ENCODE measurements at regions not wholly inside any gene's neighbourhood (a gene's known extent, or its start where the extent isn't known, plus 50 kb on each side); places are given as distances from the start of the nearest gene placed in this dataset.
"Not testable (repeated sequence)": the region's sequence is repeated elsewhere in the genome, so short reads cannot be mapped to it uniquely, and the experiment has no call there.

DNA sequence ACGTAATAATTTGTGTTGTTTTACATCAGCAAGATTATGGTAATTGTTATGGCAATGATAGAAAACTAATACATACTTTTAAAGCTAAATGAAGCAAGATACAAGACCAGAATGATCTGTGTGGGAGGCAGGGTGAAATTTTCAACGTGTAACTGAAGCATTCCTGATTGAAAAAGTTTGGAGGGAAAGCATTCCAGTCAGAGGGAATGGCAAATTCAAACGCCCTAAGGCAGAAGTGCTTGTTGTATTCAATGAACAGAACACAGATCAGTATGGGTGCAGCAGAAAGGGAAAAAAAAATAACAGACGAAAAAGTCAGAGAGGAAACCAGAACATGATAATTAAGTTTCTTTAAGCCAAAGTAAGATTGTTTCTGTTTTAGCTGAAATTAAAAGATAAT, 928.5 kb upstream of the SLITRK1 start:
- no peaks in the 10 kb centered on the region for H3K9me3 Mint-ChIP-seq
- no peaks in the 10 kb centered on the region for H3K27me3 Mint-ChIP-seq (ENCODE audit: low read depth)
- H3K27ac Mint-ChIP-seq = no peak overlapping the region
- H3K4me1 Mint-ChIP-seq (ENCODE audit: low read depth) = no peaks in the 10 kb centered on the region
- no peak overlapping the region for H3K4me3 Mint-ChIP-seq
- H3K36me3 Mint-ChIP-seq (ENCODE audit: insufficient read depth in 2 of 2) = no peaks in the 10 kb centered on the region
- DNase-seq (no peak), ATAC-seq (replicated peaks in 1 of 2) (no peak)

GRCh38 chr13:84802073-84802472, 919.8 kb upstream of the SLITRK1 start:
- DNase-seq = no peak
- no peak overlapping the region for H3K27ac Mint-ChIP-seq
- no peak for ATAC-seq (replicated peaks in 1 of 2)

GRCh38 chr13:84784443-84785153, 902.3 kb upstream of the SLITRK1 start:
- DNase-seq (no peak), ATAC-seq (replicated peaks in 1 of 2) (no peak)
- H3K9me3 Mint-ChIP-seq = peaks cover 8 to 11% of the 10 kb centered on the region in 2 donors
- H3K4me3 Mint-ChIP-seq = no peak overlapping the region
- no peak overlapping the region for H3K27ac Mint-ChIP-seq
- H3K27me3 Mint-ChIP-seq (ENCODE audit: low read depth) = no peaks in the 10 kb centered on the region
- H3K36me3 Mint-ChIP-seq (ENCODE audit: insufficient read depth in 2 of 2) = peaks cover 0 to 2% of the 10 kb centered on the region in 2 donors
- no peaks in the 10 kb centered on the region for H3K4me1 Mint-ChIP-seq (ENCODE audit: low read depth)

More at GRCh38 chr13:84802073-84802472, 919.8 kb upstream of the SLITRK1 start:
- Mint-ChIP-seq H3K36me3 (ENCODE audit: insufficient read depth in 2 of 2) (no peaks in the 10 kb centered on the region), H3K4me1 (ENCODE audit: low read depth) (no peaks in the 10 kb centered on the region), H3K4me3 (no peak overlapping the region), H3K9me3 (no peaks in the 10 kb centered on the region), H3K27me3 (ENCODE audit: low read depth) (no peaks in the 10 kb centered on the region)

DNA sequence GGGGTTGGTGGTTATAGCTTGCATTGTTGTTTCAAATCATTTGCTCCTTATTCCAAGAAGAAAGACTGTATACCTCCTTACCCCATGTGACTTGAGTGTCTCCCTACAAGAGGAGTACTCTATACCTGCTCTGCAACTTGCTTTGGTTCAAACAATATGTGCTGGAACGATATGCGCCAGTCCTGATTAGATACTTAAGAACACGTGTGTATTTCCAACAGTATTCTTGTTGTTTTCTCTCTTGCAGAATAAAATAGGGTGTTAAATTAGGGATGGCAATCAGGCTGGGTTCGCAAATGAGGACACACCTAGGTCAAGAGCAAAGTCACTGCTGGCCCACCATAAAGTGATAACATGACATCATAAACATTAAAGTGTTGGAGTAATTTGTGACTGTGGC, 895.0 kb upstream of the SLITRK1 start:
- ATAC-seq (replicated peaks in 1 of 2) = no peak
- H3K36me3 Mint-ChIP-seq (ENCODE audit: insufficient read depth in 2 of 2) = no peaks in the 10 kb centered on the region
- peaks cover 1 to 6% of the 10 kb centered on the region in 2 donors for H3K9me3 Mint-ChIP-seq
- H3K27ac Mint-ChIP-seq = no peak overlapping the region
- no peaks in the 10 kb centered on the region for H3K27me3 Mint-ChIP-seq (ENCODE audit: low read depth)
- H3K4me1 Mint-ChIP-seq (ENCODE audit: low read depth) = no peaks in the 10 kb centered on the region
- no peak overlapping the region for H3K4me3 Mint-ChIP-seq
- DNase-seq = no peak

GRCh38 chr13:84776593-84776992, 894.3 kb upstream of the SLITRK1 start:
- no peak for ATAC-seq (replicated peaks in 1 of 2)
- Mint-ChIP-seq H3K36me3 (ENCODE audit: insufficient read depth in 2 of 2) (no peaks in the 10 kb centered on the region), H3K9me3 (peaks cover 1 to 6% of the 10 kb centered on the region in 2 donors), H3K27me3 (ENCODE audit: low read depth) (no peaks in the 10 kb centered on the region), H3K4me1 (ENCODE audit: low read depth) (no peaks in the 10 kb centered on the region), H3K27ac (no peak overlapping the region), H3K4me3 (no peak overlapping the region)
- no peak for DNase-seq

GRCh38 chr13:84775920-84776319, 893.6 kb upstream of the SLITRK1 start:
- not testable (repeated sequence) for ATAC-seq (replicated peaks in 1 of 2); H3K27ac Mint-ChIP-seq; H3K4me1 Mint-ChIP-seq (ENCODE audit: low read depth); H3K4me3 Mint-ChIP-seq; H3K9me3 Mint-ChIP-seq; DNase-seq; H3K27me3 Mint-ChIP-seq (ENCODE audit: low read depth); H3K36me3 Mint-ChIP-seq (ENCODE audit: insufficient read depth in 2 of 2)

DNA sequence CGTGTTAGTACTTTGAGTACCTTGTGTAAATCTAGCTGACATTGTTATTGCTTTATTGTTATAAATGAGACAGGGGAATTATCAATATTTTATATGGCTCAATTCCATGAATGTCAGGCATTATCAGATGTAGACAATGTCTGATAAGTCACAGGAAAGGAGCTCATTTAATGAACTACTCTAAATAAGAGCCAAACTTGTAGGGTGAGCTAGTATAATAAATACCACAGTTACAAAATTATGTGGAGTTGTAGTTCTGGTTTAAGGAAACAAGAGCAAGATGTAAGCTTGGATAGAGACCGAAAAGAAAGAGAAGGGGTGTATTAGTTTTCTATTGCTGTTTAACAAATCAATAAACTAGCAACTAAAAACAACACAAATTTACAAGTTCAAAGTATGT, 891.8 kb upstream of the SLITRK1 start:
- peaks cover 0 to 3% of the 10 kb centered on the region in 2 donors for H3K9me3 Mint-ChIP-seq
- no peak for ATAC-seq (replicated peaks in 1 of 2)
- H3K27ac Mint-ChIP-seq = no peak overlapping the region
- no peak for DNase-seq
- H3K4me3 Mint-ChIP-seq = no peak overlapping the region
- H3K36me3 Mint-ChIP-seq (ENCODE audit: insufficient read depth in 2 of 2) = no peaks in the 10 kb centered on the region
- no peaks in the 10 kb centered on the region for H3K4me1 Mint-ChIP-seq (ENCODE audit: low read depth)
- no peaks in the 10 kb centered on the region for H3K27me3 Mint-ChIP-seq (ENCODE audit: low read depth)

- no peaks in the 10 kb centered on the region for H3K27me3 Mint-ChIP-seq (ENCODE audit: low read depth)
- no peaks in the 10 kb centered on the region for H3K9me3 Mint-ChIP-seq
- no peak for DNase-seq
- no peaks in the 10 kb centered on the region for H3K4me1 Mint-ChIP-seq (ENCODE audit: low read depth)
- no peak overlapping the region for H3K27ac Mint-ChIP-seq
- ATAC-seq (replicated peaks in 1 of 2) = no peak
- H3K4me3 Mint-ChIP-seq = no peak overlapping the region
- H3K36me3 Mint-ChIP-seq (ENCODE audit: insufficient read depth in 2 of 2) = no peaks in the 10 kb centered on the region
Measured at GRCh38 chr13:84760956-84761355, 878.7 kb upstream of the SLITRK1 start.

DNA sequence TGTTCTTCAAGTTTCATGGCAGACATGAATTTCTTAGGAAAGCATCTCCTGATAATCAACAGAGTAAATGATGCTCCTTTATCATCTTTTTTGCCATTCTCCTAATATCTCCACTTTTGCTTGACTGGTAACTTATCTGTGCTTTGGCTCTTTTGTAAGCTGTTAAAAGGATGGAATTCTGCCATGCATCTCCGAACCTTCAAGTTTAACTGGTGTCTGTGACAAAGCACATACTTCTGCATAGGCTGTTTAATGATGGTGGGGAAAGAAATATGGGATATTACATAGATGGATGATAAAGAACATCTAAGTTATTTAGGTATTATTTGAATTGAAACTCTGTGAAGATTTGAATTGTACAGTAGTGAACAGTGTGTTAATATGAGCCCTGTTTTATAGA, 866.9 kb upstream of the SLITRK1 start:
- no peak overlapping the region for H3K4me3 Mint-ChIP-seq
- H3K27ac Mint-ChIP-seq = no peak overlapping the region
- no peaks in the 10 kb centered on the region for H3K9me3 Mint-ChIP-seq
- H3K36me3 Mint-ChIP-seq (ENCODE audit: insufficient read depth in 2 of 2) = no peaks in the 10 kb centered on the region
- no peaks in the 10 kb centered on the region for H3K4me1 Mint-ChIP-seq (ENCODE audit: low read depth)
- H3K27me3 Mint-ChIP-seq (ENCODE audit: low read depth) = no peaks in the 10 kb centered on the region
- no peak for DNase-seq
- no peak for ATAC-seq (replicated peaks in 1 of 2)

GRCh38 chr13:84745051-84745551, 862.8 kb upstream of the SLITRK1 start:
- no peaks in the 10 kb centered on the region for H3K36me3 Mint-ChIP-seq (ENCODE audit: insufficient read depth in 2 of 2)

GRCh38 chr13:84744203-84744602, 861.9 kb upstream of the SLITRK1 start:
- Mint-ChIP-seq H3K4me1 (ENCODE audit: low read depth) (no peaks in the 10 kb centered on the region), H3K4me3 (no peak overlapping the region), H3K9me3 (peaks cover 0 to 4% of the 10 kb centered on the region in 2 donors), H3K36me3 (ENCODE audit: insufficient read depth in 2 of 2) (no peaks in the 10 kb centered on the region), H3K27me3 (ENCODE audit: low read depth) (no peaks in the 10 kb centered on the region), H3K27ac (no peak overlapping the region)
- DNase-seq (no peak), ATAC-seq (replicated peaks in 1 of 2) (no peak)

More at GRCh38 chr13:84745051-84745551, 862.8 kb upstream of the SLITRK1 start:
- DNase-seq = no peak
- Mint-ChIP-seq H3K27ac (no peak overlapping the region), H3K9me3 (peaks cover 0 to 4% of the 10 kb centered on the region in 2 donors), H3K4me1 (ENCODE audit: low read depth) (no peaks in the 10 kb centered on the region), H3K4me3 (no peak overlapping the region), H3K27me3 (ENCODE audit: low read depth) (no peaks in the 10 kb centered on the region)
- ATAC-seq (replicated peaks in 1 of 2) = no peak

GRCh38 chr13:84741253-84741652, 859.0 kb upstream of the SLITRK1 start:
- Mint-ChIP-seq H3K4me3 (no peak overlapping the region), H3K27me3 (ENCODE audit: low read depth) (no peaks in the 10 kb centered on the region), H3K27ac (no peak overlapping the region), H3K36me3 (ENCODE audit: insufficient read depth in 2 of 2) (no peaks in the 10 kb centered on the region), H3K4me1 (ENCODE audit: low read depth) (no peaks in the 10 kb centered on the region), H3K9me3 (peaks cover 0 to 4% of the 10 kb centered on the region in 2 donors)
- ATAC-seq (replicated peaks in 1 of 2) (no peak), DNase-seq (no peak)

- H3K4me1 Mint-ChIP-seq (ENCODE audit: low read depth) = no peaks in the 10 kb centered on the region
- DNase-seq (no peak), ATAC-seq (replicated peaks in 1 of 2) (no peak)
- H3K27me3 Mint-ChIP-seq (ENCODE audit: low read depth) = no peaks in the 10 kb centered on the region
- no peaks in the 10 kb centered on the region for H3K36me3 Mint-ChIP-seq (ENCODE audit: insufficient read depth in 2 of 2)
- H3K4me3 Mint-ChIP-seq = no peak overlapping the region
- H3K27ac Mint-ChIP-seq = no peak overlapping the region
- H3K9me3 Mint-ChIP-seq = peaks cover 0 to 4% of the 10 kb centered on the region in 2 donors
Measured at GRCh38 chr13:84739021-84739420, 856.7 kb upstream of the SLITRK1 start.

GRCh38 chr13:84737661-84738060, 855.4 kb upstream of the SLITRK1 start:
- DNase-seq (no peak), ATAC-seq (replicated peaks in 1 of 2) (no peak)
- Mint-ChIP-seq H3K4me3 (no peak overlapping the region), H3K36me3 (ENCODE audit: insufficient read depth in 2 of 2) (no peaks in the 10 kb centered on the region), H3K9me3 (peaks cover 0 to 4% of the 10 kb centered on the region in 2 donors), H3K27me3 (ENCODE audit: low read depth) (no peaks in the 10 kb centered on the region), H3K27ac (no peak overlapping the region), H3K4me1 (ENCODE audit: low read depth) (no peaks in the 10 kb centered on the region)
